Activated naive CD4-positive, alpha-beta T cell treated with anti-CD3 and anti-CD28 coated beads, Interleukin-2, amount 50 U/mL, for 24 hours (primary cell): ENCODE measurements at regions not wholly inside any gene's neighbourhood (a gene's known extent, or its start where the extent isn't known, plus 50 kb on each side); places are given as distances from the start of the nearest gene placed in this dataset.
"Not testable (repeated sequence)": the region's sequence is repeated elsewhere in the genome, so short reads cannot be mapped to it uniquely, and the experiment has no call there.

Source experiments
- H3K27ac Mint-ChIP-seq: one replicate; pipeline ENCODE4 v1.8.0; 2021; ENCODE audit warnings: mild to moderate bottlenecking, mixed read lengths
- H3K27me3 Mint-ChIP-seq: one replicate; pipeline ENCODE4 v1.8.0; 2021; ENCODE audit warnings: mixed read lengths
- H3K36me3 Mint-ChIP-seq: one replicate; pipeline ENCODE4 v1.8.0; 2021; ENCODE audit warnings: mixed read lengths
- H3K4me1 Mint-ChIP-seq: one replicate; pipeline ENCODE4 v1.8.0; 2021; ENCODE audit warnings: mixed read lengths
- H3K4me3 Mint-ChIP-seq: one replicate; pipeline ENCODE4 v1.8.0; 2021; ENCODE audit warnings: mild to moderate bottlenecking, mixed read lengths
- H3K9me3 Mint-ChIP-seq: one replicate; pipeline ENCODE4 v1.8.0; 2021; ENCODE audit warnings: mixed read lengths

GRCh38 chr7:81416659-81417058, 353.2 kb downstream of the HGF start:
- Mint-ChIP-seq H3K27me3 (no peaks in the 10 kb centered on the region), H3K4me1 (no peaks in the 10 kb centered on the region), H3K4me3 (no peak overlapping the region), H3K9me3 (peaks cover under 1% of the 10 kb centered on the region), H3K36me3 (no peaks in the 10 kb centered on the region), H3K27ac (no peak overlapping the region)

- no peaks in the 10 kb centered on the region for H3K4me1 Mint-ChIP-seq
These were observed 354.7 kb downstream of the HGF start for GRCh38 chr7:81415181-81415580.

DNA sequence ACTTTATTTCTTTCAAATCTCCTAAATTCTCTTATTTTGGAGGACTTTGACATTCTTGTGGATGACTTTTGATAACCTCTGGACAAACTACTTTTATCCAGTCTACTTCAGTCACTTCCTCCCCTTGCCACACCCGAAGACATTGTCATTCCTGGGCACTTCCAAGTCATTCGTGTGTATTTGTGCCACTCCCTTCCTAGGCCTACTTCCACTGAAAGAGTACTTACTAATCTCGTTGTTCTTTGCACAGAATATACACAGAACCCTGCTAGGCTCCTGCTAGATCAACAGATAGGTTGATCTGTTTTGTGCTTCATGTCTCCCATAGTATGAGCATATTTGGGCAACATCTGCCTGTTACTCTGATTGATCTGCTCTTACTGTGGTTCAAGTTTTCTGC, 355.4 kb downstream of the HGF start:
- Mint-ChIP-seq H3K4me1 (no peaks in the 10 kb centered on the region), H3K4me3 (no peak overlapping the region), H3K27me3 (no peaks in the 10 kb centered on the region), H3K9me3 (peaks cover 7% of the 10 kb centered on the region), H3K36me3 (no peaks in the 10 kb centered on the region), H3K27ac (no peak overlapping the region)

More at GRCh38 chr7:81415181-81415580, 354.7 kb downstream of the HGF start:
- H3K36me3 Mint-ChIP-seq, result no peaks in the 10 kb centered on the region
- no peak overlapping the region for H3K27ac Mint-ChIP-seq
- no peaks in the 10 kb centered on the region for H3K27me3 Mint-ChIP-seq
- H3K9me3 Mint-ChIP-seq, result peaks cover 7% of the 10 kb centered on the region
- H3K4me3 Mint-ChIP-seq, result no peak overlapping the region

DNA sequence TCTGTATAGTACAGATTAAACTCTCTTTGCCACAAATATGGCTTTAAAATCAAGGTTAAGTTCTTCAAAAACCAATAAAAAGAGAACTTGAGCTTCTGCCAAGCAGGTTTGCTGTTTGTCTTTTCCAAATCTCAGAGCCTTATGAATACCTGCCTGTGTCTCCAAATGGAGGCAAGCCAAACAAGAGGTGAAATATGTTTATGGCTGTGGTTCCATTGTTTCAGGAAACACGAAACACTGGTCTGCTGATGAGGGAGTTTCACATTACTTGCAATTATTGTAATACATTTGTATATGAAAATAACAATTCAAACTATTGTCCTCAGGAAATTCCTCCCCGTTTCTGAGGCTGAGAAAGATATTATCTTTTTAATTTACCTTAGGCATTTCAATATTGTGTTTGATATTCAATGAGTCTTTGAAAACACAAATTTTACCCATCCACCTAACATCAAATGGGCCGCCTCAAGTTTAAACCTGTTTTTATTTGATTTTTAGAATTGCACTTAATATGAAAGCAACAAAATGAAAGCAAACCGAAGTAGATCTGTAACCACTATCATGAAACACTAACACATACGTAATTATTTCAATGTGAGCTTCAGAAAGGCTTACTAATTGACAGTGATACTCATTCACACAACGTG, 359.3 kb downstream of the HGF start:
- Mint-ChIP-seq H3K4me1 (no peaks in the 10 kb centered on the region), H3K4me3 (no peak overlapping the region), H3K27me3 (no peaks in the 10 kb centered on the region), H3K27ac (no peak overlapping the region), H3K36me3 (no peaks in the 10 kb centered on the region), H3K9me3 (peaks cover 7% of the 10 kb centered on the region)

- Mint-ChIP-seq H3K27me3 (no peaks in the 10 kb centered on the region), H3K4me3 (no peak overlapping the region), H3K9me3 (peaks cover 7% of the 10 kb centered on the region), H3K27ac (no peak overlapping the region), H3K4me1 (no peaks in the 10 kb centered on the region), H3K36me3 (no peaks in the 10 kb centered on the region)
These were observed 361.1 kb downstream of the HGF start for GRCh38 chr7:81408728-81409127.

DNA sequence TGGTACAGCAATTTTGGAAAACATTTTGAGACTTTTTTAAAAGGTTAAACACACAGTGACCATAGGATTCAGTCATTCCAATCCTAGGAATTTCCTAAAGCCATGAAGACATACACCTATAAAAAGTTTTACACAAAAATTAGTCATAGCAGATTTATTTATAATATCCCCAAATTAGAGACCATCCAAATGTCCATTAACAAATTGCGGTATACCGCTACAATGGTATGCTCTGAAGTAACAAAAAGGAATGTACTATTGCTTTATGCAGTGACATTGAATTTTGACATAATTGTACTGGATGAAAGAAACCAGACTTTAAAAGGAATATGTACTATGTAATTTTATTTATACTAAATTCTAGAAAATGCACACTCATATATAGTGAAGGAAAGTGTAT, 362.8 kb downstream of the HGF start:
- Mint-ChIP-seq H3K27me3 (no peaks in the 10 kb centered on the region), H3K27ac (no peak overlapping the region), H3K36me3 (no peaks in the 10 kb centered on the region), H3K4me1 (no peaks in the 10 kb centered on the region), H3K4me3 (no peak overlapping the region), H3K9me3 (peaks cover 7% of the 10 kb centered on the region)

DNA sequence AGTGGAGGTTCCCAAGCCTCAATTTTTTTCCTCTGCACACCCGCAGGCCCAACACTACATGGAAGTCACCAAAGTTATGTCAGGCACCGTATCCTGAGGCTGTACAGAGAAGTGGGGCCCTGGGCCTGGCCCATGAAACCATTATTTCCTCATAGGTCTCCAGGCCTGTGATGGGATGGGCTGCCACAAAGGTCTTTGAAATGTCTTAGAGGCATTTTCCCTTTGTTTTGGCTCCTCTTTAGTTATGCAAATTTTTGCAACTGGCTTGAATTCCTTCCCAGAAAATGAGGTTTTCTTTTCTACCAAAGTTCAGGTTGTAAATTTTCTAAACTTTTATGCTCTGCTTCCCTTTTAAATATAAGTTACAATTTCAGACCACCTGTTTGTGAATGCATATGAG, 365.2 kb downstream of the HGF start:
- Mint-ChIP-seq H3K36me3 (no peaks in the 10 kb centered on the region), H3K4me1 (no peaks in the 10 kb centered on the region), H3K27me3 (no peaks in the 10 kb centered on the region), H3K4me3 (no peak overlapping the region), H3K27ac (no peak overlapping the region), H3K9me3 (no peaks in the 10 kb centered on the region)

- Mint-ChIP-seq H3K9me3 (no peaks in the 10 kb centered on the region), H3K27ac (no peak overlapping the region), H3K36me3 (no peaks in the 10 kb centered on the region), H3K4me1 (no peaks in the 10 kb centered on the region), H3K27me3 (no peaks in the 10 kb centered on the region), H3K4me3 (no peak overlapping the region)
These were observed 367.6 kb downstream of the HGF start for GRCh38 chr7:81402227-81402626.

DNA sequence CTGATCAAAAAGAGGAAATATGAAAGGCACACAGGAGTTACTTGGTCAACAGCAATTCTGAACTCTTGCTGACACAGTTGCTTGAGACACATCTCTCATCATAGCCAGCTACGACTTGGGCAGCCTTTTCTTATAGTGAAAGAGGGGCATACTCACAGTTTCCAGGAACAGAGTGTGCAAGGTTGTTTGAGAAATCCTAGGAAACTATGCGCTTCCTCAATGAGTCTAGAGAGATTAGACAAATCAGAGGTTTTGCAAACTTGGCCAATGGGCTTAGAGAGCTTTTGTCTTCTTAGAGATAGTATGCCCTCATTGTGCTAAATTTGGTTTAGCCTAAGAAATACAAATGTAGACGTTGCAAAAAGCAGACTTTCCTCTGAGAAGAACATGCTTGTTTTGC, 370.4 kb downstream of the HGF start:
- Mint-ChIP-seq H3K9me3 (no peaks in the 10 kb centered on the region), H3K27ac (no peak overlapping the region), H3K4me1 (no peaks in the 10 kb centered on the region), H3K4me3 (no peak overlapping the region), H3K36me3 (no peaks in the 10 kb centered on the region), H3K27me3 (no peaks in the 10 kb centered on the region)

- no peak overlapping the region for H3K4me3 Mint-ChIP-seq
- H3K4me1 Mint-ChIP-seq, result no peaks in the 10 kb centered on the region
- no peaks in the 10 kb centered on the region for H3K36me3 Mint-ChIP-seq
- H3K27me3 Mint-ChIP-seq, result no peaks in the 10 kb centered on the region
- H3K9me3 Mint-ChIP-seq, result no peaks in the 10 kb centered on the region
- no peak overlapping the region for H3K27ac Mint-ChIP-seq
These were observed 375.8 kb downstream of the HGF start for GRCh38 chr7:81394029-81394428.

DNA sequence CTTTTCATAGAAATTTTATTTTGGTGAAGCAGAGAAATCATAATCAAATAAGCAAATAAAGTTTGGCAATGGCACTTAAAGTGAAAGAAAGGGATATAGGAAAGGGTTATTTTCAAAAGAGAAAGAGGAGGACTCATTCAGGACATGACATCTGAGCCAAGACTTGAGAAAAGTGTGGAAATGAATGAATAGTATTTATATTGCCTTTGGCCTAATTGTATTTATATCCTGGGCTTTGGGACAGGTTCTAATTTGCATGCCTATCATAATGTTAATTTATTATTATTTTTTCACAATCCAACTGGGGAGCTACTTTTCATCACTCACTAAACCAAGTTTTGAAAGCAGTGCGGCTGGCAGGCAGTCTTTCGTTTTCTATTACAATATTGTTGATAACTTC, 376.8 kb downstream of the HGF start:
- Mint-ChIP-seq H3K9me3 (no peaks in the 10 kb centered on the region), H3K27ac (no peak overlapping the region), H3K4me3 (no peak overlapping the region), H3K4me1 (no peaks in the 10 kb centered on the region), H3K27me3 (no peaks in the 10 kb centered on the region), H3K36me3 (no peaks in the 10 kb centered on the region)

GRCh38 chr7:81385370-81385769, 384.5 kb downstream of the HGF start:
- H3K4me3 Mint-ChIP-seq, result no peak overlapping the region
- no peaks in the 10 kb centered on the region for H3K36me3 Mint-ChIP-seq
- H3K4me1 Mint-ChIP-seq, result no peaks in the 10 kb centered on the region

DNA sequence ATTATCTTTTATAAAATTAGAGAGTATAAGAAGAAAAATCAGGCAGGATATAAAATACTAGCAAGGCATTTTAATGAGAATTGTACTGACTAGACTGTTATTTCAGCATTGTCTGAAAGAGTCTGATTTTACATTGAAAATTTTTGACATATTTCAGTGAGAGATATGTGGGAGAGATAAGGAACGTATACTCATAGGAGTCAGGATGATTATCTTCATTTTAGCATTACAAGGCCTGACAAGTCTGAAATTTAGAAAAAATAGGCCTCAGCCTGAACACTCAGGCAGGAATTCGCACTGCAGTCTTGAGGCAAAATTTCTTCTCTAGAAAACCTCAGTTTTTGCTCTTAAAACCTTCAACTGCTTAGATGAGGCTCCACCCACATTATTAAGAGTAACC, 386.0 kb downstream of the HGF start:
- no peaks in the 10 kb centered on the region for H3K4me1 Mint-ChIP-seq
- no peaks in the 10 kb centered on the region for H3K36me3 Mint-ChIP-seq
- H3K4me3 Mint-ChIP-seq, result no peak overlapping the region
- H3K9me3 Mint-ChIP-seq, result peaks cover 11% of the 10 kb centered on the region
- no peaks in the 10 kb centered on the region for H3K27me3 Mint-ChIP-seq
- no peak overlapping the region for H3K27ac Mint-ChIP-seq

More at GRCh38 chr7:81385370-81385769, 384.5 kb downstream of the HGF start:
- peaks cover 11% of the 10 kb centered on the region for H3K9me3 Mint-ChIP-seq
- no peak overlapping the region for H3K27ac Mint-ChIP-seq
- no peaks in the 10 kb centered on the region for H3K27me3 Mint-ChIP-seq

- not testable (repeated sequence) for H3K4me1 Mint-ChIP-seq, H3K9me3 Mint-ChIP-seq, H3K4me3 Mint-ChIP-seq, H3K36me3 Mint-ChIP-seq, H3K27ac Mint-ChIP-seq, H3K27me3 Mint-ChIP-seq
These were observed 395.2 kb downstream of the HGF start for GRCh38 chr7:81374641-81375040.

DNA sequence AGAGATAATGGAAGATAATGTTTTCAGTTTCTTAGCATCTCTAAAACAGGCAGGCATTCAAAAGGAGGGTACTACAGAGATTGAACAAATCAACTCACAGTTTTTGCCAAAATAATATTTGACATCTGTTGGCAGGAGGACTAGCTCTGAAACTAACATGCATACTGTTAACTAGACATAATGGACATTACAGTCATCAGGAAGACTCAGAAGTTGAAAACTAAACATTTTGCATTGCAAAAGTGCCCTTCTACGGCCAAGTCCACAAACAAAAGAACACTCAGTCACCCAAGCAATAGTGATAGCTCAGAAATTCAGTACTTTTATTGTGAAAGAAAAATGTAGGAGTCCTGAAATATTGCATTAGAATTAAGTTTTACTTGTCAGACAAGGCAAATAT, 399.0 kb downstream of the HGF start:
- H3K27me3 Mint-ChIP-seq, result no peaks in the 10 kb centered on the region
- H3K27ac Mint-ChIP-seq, result no peak overlapping the region
- no peaks in the 10 kb centered on the region for H3K4me1 Mint-ChIP-seq
- no peaks in the 10 kb centered on the region for H3K36me3 Mint-ChIP-seq
- H3K4me3 Mint-ChIP-seq, result no peak overlapping the region
- H3K9me3 Mint-ChIP-seq, result no peaks in the 10 kb centered on the region

GRCh38 chr7:81367326-81367931, 402.4 kb downstream of the HGF start:
- Mint-ChIP-seq H3K4me3 (no peak overlapping the region), H3K27ac (no peak overlapping the region), H3K36me3 (no peaks in the 10 kb centered on the region), H3K4me1 (no peaks in the 10 kb centered on the region), H3K27me3 (no peaks in the 10 kb centered on the region), H3K9me3 (no peaks in the 10 kb centered on the region)

GRCh38 chr7:81366546-81366945, 403.3 kb downstream of the HGF start:
- H3K36me3 Mint-ChIP-seq, result no peaks in the 10 kb centered on the region
- H3K4me3 Mint-ChIP-seq, result no peak overlapping the region
- H3K9me3 Mint-ChIP-seq, result no peaks in the 10 kb centered on the region
- no peaks in the 10 kb centered on the region for H3K4me1 Mint-ChIP-seq
- H3K27ac Mint-ChIP-seq, result no peak overlapping the region
- no peaks in the 10 kb centered on the region for H3K27me3 Mint-ChIP-seq
